GM23338 (cell line): ENCODE measurements at regions not wholly inside any gene's neighbourhood (a gene's known extent, or its start where the extent isn't known, plus 50 kb on each side); places are given as distances from the start of the nearest gene placed in this dataset.
A peak's percentile ranks its signal among the peaks of the same experiment; 100 is the strongest.

Experiments
- CREB1 ChIP-seq: fragments of 250-450 bp; sonication (Bioruptor Pico); IDR thresholded peaks from 2 replicates; pipeline ENCODE4 v1.5.0; 2020; ENCODE audit warnings: low read depth, mild to moderate bottlenecking, moderate library complexity
- CTCF ChIP-seq, 2 experiments: fragments of 200-600 bp in 1 of 2; sonication (generic) in 1 of 2; conservative IDR thresholded peaks; 2 replicates each; pipeline versions ENCODE4 v1.5.1 to v1.6.1; 2016 to 2017; ENCODE audit warnings: antibody characterized with exemption in 2 of 2, low read depth in 2 of 2, mild to moderate bottlenecking in 2 of 2, moderate library complexity in 1 of 2
- ETS1 ChIP-seq: IDR thresholded peaks from 2 replicates; pipeline ENCODE4 v1.6.1; 2016; ENCODE audit warnings: antibody characterized with exemption
- EZH2 ChIP-seq: fragments of 200-600 bp; sonication (generic); IDR thresholded peaks from one replicate; pipeline ENCODE4 v1.8.0; 2017; ENCODE audit warnings: antibody characterized with exemption, mild to moderate bottlenecking, low read depth; ENCODE audit not compliant: unreplicated experiment
- EZH2phosphoT487 ChIP-seq: fragments of 200-600 bp; sonication (generic); IDR thresholded peaks from one replicate; pipeline ENCODE4 v1.8.1; 2018; ENCODE audit warnings: antibody characterized with exemption; ENCODE audit not compliant: unreplicated experiment
- POLR2AphosphoS5 ChIP-seq: IDR thresholded peaks from 2 replicates; pipeline ENCODE4 v1.6.1; 2016; ENCODE audit warnings: antibody characterized with exemption, low read depth
- REST ChIP-seq: IDR thresholded peaks from one replicate; pipeline ENCODE4 v1.6.1; 2018; ENCODE audit warnings: antibody characterized with exemption; ENCODE audit not compliant: unreplicated experiment

- peak; percentile 49 to 59 for TF ChIP-seq CTCF (conservative IDR thresholded peaks at IDR 0.05; ENCODE audit: low read depth in 2 of 2)
- TF ChIP-seq POLR2AphosphoS5: no peak
- TF ChIP-seq EZH2: no peak
- TF ChIP-seq EZH2phosphoT487: no peak
- TF ChIP-seq REST: no peak
- TF ChIP-seq CREB1 (CRISPR knock-in tag): no peak
- no peak for TF ChIP-seq ETS1
These were observed 262.1 kb upstream of the NR3C2 start for GRCh38 chr4:148704291-148704690.
